CD4-positive, alpha-beta T cell (primary cell): ENCODE measurements at regions not wholly inside any gene's neighbourhood (a gene's known extent, or its start where the extent isn't known, plus 50 kb on each side); places are given as distances from the start of the nearest gene placed in this dataset.

ENCODE experiments used
- ATAC-seq: fragments of 200-7000 bp; cut with Tn5 transposase; one replicate; pipeline ENCODE4 v1.10.0; 2022; ENCODE audit warnings: mild to moderate bottlenecking; ENCODE audit not compliant: poor library complexity
- CTCF ChIA-PET: fragments of 350-600 bp; sonication (Branson Sonifier 250); formaldehyde crosslinking; loops from one replicate; lab custom pipeline; 2021; ENCODE audit warnings: antibody characterized with exemption, inconsistent platforms; lab: Charles Lee
- POLR2A ChIA-PET: fragments of 350-600 bp; sonication (Branson Sonifier 250); formaldehyde crosslinking; loops from one replicate; lab custom pipeline; 2021; ENCODE audit warnings: antibody characterized with exemption, inconsistent platforms; lab: Charles Lee
- DNase-seq, 14 experiments: peaks; one replicate each; pipeline ENCODE4 v3.0.0-alpha.2; 2013 to 2020; ENCODE audit warnings: mixed read lengths in 2 of 14
- H3K27ac ChIP-seq, 2 donors: one replicate each; pipeline versions ENCODE4 v1.5.1 to v1.7.0; 2013; ENCODE audit warnings: low read length in 2 of 2, low read depth in 1 of 2, mild to moderate bottlenecking in 1 of 2
- H3K27me3 ChIP-seq, 2 experiments: 1 replicate in 1 of 2; 2 replicates in 1 of 2; pipeline versions ENCODE4 v1.6.1 to v1.7.0; 2013; ENCODE audit warnings: low read length in 2 of 2, control low read depth in 1 of 2, mild to moderate bottlenecking in 1 of 2, moderate library complexity in 1 of 2; ENCODE audit not compliant: insufficient read depth in 2 of 2, control insufficient read depth in 1 of 2
- H3K36me3 ChIP-seq: one replicate; pipeline ENCODE4 v1.6.1; 2013; ENCODE audit warnings: low read length, control low read depth; ENCODE audit not compliant: insufficient read depth
- H3K4me1 ChIP-seq: one replicate; pipeline ENCODE4 v1.6.1; 2013; ENCODE audit warnings: low read length, control low read depth; ENCODE audit not compliant: insufficient read depth
- H3K4me3 ChIP-seq: one replicate; pipeline ENCODE4 v1.5.1; 2013; ENCODE audit warnings: mild to moderate bottlenecking, low read length, moderate library complexity
- H3K9me3 ChIP-seq, 2 experiments: 1 replicate in 1 of 2; 2 replicates in 1 of 2; pipeline versions ENCODE4 v1.6.1 to v1.7.0; 2013; ENCODE audit warnings: low read length in 2 of 2, mild to moderate bottlenecking in 2 of 2, control low read depth in 1 of 2, moderate library complexity in 1 of 2; ENCODE audit not compliant: control insufficient read depth in 1 of 2, insufficient read depth in 1 of 2
- H3K27ac Mint-ChIP-seq: one replicate; pipeline ENCODE4 v1.8.0; 2020; ENCODE audit warnings: mixed read lengths
- H3K27me3 Mint-ChIP-seq: one replicate; pipeline ENCODE4 v1.8.0; 2021; ENCODE audit warnings: mixed read lengths
- H3K36me3 Mint-ChIP-seq: one replicate; pipeline ENCODE4 v1.8.0; 2021; ENCODE audit warnings: low read depth, mixed read lengths
- H3K4me1 Mint-ChIP-seq: one replicate; pipeline ENCODE4 v1.8.0; 2021; ENCODE audit warnings: low read depth, mixed read lengths
- H3K4me3 Mint-ChIP-seq: one replicate; pipeline ENCODE4 v1.8.0; 2020; ENCODE audit warnings: mild to moderate bottlenecking, mixed read lengths
- H3K9me3 Mint-ChIP-seq: one replicate; pipeline ENCODE4 v1.8.0; 2020; ENCODE audit warnings: mixed read lengths
- CTCF ChIP-seq: fragments of 200-600 bp; IDR thresholded peaks from one replicate; pipeline ENCODE4 v1.8.0; 2022; ENCODE audit warnings: antibody characterized with exemption, mild to moderate bottlenecking
- intact Hi-C, 2 experiments: fragments of 100-400 bp; cut with DNase I in 1 of 2; cut with micrococcal nuclease in 1 of 2; formaldehyde crosslinking; loops; one replicate each; pipeline versions ENCODE4 v1.15.1 to v1.9.0; 2023 to 2025; cut with DNase I, micrococcal nuclease

DNA sequence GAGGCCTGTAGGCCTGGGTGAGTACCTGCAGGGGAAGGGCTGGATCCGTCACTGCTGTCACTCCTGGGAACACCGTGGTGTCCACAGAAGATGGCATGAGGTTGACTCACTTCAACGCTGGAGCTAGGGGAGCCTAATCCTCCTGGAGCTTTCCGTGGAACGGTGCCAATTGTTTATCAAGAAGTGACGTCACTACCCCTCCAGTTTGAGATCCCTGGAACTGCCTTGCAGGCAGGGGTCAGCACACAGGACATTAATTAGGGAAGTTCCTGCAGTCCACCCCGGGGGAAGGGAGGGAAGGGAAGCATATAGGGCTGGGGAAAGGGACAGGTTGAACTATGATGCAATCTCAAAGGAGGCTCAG, 408.6 kb downstream of the GALR1 start:
- Histone ChIP-seq H3K27me3 (peaks cover 0 to 2% of the 10 kb centered on the region in 2 experiments), H3K4me1 (no peaks in the 10 kb centered on the region), H3K27ac (no peak overlapping the region), H3K36me3 (no peaks in the 10 kb centered on the region), H3K9me3 (peaks cover 0 to 4% of the 10 kb centered on the region in 2 experiments), H3K4me3 (no peak overlapping the region)
- CTCF ChIA-PET: no interaction called here
- no peak overlapping the region for H3K4me3 Mint-ChIP-seq
- intact Hi-C loops: loop anchor here in 1 of 2 experiments (10.0 kb wide), 1 partner anchor 733 kb away; no protein-coding TSS in a partner anchor
- no peak for TF ChIP-seq CTCF
- H3K27ac Mint-ChIP-seq: no peak overlapping the region
- DNase-seq: no peak
- H3K9me3 Mint-ChIP-seq: no peaks in the 10 kb centered on the region
- H3K36me3 Mint-ChIP-seq: no peaks in the 10 kb centered on the region
- no peak for ATAC-seq
- H3K27me3 Mint-ChIP-seq: peaks cover 16% of the 10 kb centered on the region
- POLR2A ChIA-PET: no interaction called here
- no peaks in the 10 kb centered on the region for H3K4me1 Mint-ChIP-seq

GRCh38 chr18:77658751-77659448, 409.3 kb downstream of the GALR1 start:
- no peaks in the 10 kb centered on the region for H3K4me1 Mint-ChIP-seq
- no peaks in the 10 kb centered on the region for H3K36me3 Mint-ChIP-seq
- intact Hi-C loops: loop anchor here in 1 of 2 experiments (10.0 kb wide), 1 partner anchor 734 kb away; no protein-coding TSS in a partner anchor
- no peak overlapping the region for H3K27ac Mint-ChIP-seq
- Histone ChIP-seq H3K36me3 (no peaks in the 10 kb centered on the region), H3K4me1 (no peaks in the 10 kb centered on the region), H3K27ac (no peak overlapping the region), H3K4me3 (no peak overlapping the region), H3K9me3 (peaks cover 0 to under 1% of the 10 kb centered on the region in 2 experiments), H3K27me3 (peaks cover 0 to under 1% of the 10 kb centered on the region in 2 experiments)
- DNase-seq: no peak
- no peak for ATAC-seq
- H3K9me3 Mint-ChIP-seq: no peaks in the 10 kb centered on the region
- no peak overlapping the region for H3K4me3 Mint-ChIP-seq
- peaks cover 13% of the 10 kb centered on the region for H3K27me3 Mint-ChIP-seq
- no peak for TF ChIP-seq CTCF
- POLR2A ChIA-PET: no interaction called here
- CTCF ChIA-PET: no interaction called here

DNA sequence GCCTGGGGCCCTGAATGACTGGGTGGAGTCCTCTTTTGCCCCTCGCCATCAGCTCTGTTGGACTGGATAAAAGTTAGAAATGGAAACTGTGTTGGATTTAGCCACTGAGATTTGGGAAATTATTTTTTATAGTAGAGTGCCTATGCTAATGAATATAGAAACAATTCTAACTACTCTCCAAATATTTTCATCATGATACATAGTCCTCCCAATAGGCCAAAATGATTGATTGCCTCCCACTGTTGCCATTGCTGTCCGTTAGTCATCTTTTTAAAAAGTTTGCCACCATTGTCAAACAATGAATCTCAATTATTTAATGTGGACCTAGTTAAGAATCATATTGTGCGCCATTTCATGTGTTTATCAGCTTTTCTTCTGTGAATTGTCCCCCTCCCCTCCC, 417.0 kb downstream of the GALR1 start:
- no peaks in the 10 kb centered on the region for H3K36me3 ChIP-seq
- ATAC-seq (no peak), DNase-seq (no peak)
- no peaks in the 10 kb centered on the region for H3K4me1 ChIP-seq
- CTCF ChIA-PET: no interaction called here
- Mint-ChIP-seq H3K4me3 (no peak overlapping the region), H3K4me1 (no peaks in the 10 kb centered on the region), H3K27ac (no peak overlapping the region), H3K36me3 (no peaks in the 10 kb centered on the region), H3K27me3 (peaks cover 12% of the 10 kb centered on the region), H3K9me3 (no peaks in the 10 kb centered on the region)
- peaks cover 0 to 3% of the 10 kb centered on the region in 2 experiments for H3K9me3 ChIP-seq
- no peak for TF ChIP-seq CTCF
- no peak overlapping the region for H3K27ac ChIP-seq
- intact Hi-C loops: no loop called here
- H3K27me3 ChIP-seq: no peaks in the 10 kb centered on the region
- H3K4me3 ChIP-seq: no peak overlapping the region
- POLR2A ChIA-PET: no interaction called here
